Sciatic nerve (tissue), 2 donors: ENCODE measurements at regions not wholly inside any gene's neighbourhood (a gene's known extent, or its start where the extent isn't known, plus 50 kb on each side); places are given as distances from the start of the nearest gene placed in this dataset.

Experiments used
- ATAC-seq: fragments of 200-7000 bp; cut with Tn5 transposase; one replicate; pipeline ENCODE4 v1.9.1; 2020; ENCODE audit warnings: mild to moderate bottlenecking, moderate library complexity
- DNase-seq: peaks from one replicate; pipeline ENCODE4 v3.0.0-alpha.2; 2020; ENCODE audit warnings: low spot score
- intact Hi-C: fragments of 100-400 bp; cut with DNase I; formaldehyde crosslinking; loops from one replicate; pipeline ENCODE4 v1.14.2; 2022
- donor health status: DM: no; HTN: no; CAD: no.
- donor health status: DM: no; HTN: no; CAD: no.

DNA sequence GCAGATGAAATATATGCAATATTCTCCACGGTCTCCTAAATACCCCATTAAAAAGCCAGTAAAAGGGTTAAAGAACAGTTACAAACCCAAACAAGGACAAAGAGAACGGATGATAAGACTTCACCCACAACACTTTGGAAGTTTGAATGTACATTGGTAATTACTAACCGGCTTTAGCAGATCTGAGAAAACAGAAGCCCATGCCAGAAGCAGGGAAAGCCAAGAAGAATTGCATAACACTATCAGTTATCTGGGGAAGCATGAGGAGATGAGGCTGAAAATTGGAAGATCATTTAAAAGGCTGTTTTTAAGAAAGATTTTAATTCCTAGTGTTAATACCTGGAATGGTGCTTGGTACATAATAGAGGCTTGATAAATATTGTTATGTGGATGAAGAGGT is 55.6 kb upstream of the MYBPC1 start:
- DNase-seq (no peak), ATAC-seq (peak; percentile 62)
- intact Hi-C loops = no loop called here
